ENCODE measurements at regions not wholly inside any gene's neighbourhood (a gene's known extent, or its start where the extent isn't known, plus 50 kb on each side); places are given as distances from the start of the nearest gene placed in this dataset.
A peak's percentile ranks its signal among the peaks of the same experiment; 100 is the strongest.

DNA sequence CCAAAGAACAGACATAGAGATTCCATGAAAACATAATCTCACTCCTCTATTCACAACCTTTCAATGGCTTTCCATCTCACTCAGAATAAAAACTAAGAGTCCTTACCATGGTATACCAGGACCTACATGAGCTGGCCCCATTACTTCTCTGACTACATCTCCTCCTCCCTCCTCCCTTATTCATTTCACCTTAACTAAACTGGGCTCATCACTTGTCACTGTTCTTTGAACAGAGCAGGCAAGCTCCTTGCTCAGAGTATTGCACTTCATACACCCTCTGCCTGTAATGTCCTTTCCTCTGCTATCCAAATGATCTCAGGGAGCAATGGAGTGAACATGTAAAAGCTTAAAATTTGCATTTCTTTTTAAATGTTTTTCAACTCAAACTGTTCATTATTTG is 142.0 kb downstream of the MRPL39 start:
- no peak overlapping the region for H3K27ac Mint-ChIP-seq (ENCODE audit: unreplicated experiment)
- TF ChIP-seq, protein P1, sequence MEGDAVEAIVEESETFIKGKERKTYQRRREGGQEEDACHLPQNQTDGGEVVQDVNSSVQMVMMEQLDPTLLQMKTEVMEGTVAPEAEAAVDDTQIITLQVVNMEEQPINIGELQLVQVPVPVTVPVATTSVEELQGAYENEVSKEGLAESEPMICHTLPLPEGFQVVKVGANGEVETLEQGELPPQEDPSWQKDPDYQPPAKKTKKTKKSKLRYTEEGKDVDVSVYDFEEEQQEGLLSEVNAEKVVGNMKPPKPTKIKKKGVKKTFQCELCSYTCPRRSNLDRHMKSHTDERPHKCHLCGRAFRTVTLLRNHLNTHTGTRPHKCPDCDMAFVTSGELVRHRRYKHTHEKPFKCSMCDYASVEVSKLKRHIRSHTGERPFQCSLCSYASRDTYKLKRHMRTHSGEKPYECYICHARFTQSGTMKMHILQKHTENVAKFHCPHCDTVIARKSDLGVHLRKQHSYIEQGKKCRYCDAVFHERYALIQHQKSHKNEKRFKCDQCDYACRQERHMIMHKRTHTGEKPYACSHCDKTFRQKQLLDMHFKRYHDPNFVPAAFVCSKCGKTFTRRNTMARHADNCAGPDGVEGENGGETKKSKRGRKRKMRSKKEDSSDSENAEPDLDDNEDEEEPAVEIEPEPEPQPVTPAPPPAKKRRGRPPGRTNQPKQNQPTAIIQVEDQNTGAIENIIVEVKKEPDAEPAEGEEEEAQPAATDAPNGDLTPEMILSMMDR (IDR thresholded peaks at IDR 0.05) = no peak
- no peak overlapping the region for H3K4me3 Mint-ChIP-seq (ENCODE audit: unreplicated experiment)
- no peaks in the 10 kb centered on the region for H3K9me3 Mint-ChIP-seq (ENCODE audit: low read depth)
- DNase-seq (ENCODE audit: low spot score) = no peak
- peaks cover 27% of the 10 kb centered on the region for H3K4me1 Mint-ChIP-seq (ENCODE audit: low read depth)
- no peaks in the 10 kb centered on the region for H3K27me3 Mint-ChIP-seq (ENCODE audit: low read depth)
- no peaks in the 10 kb centered on the region for H3K36me3 Mint-ChIP-seq (ENCODE audit: low read depth)

DNA sequence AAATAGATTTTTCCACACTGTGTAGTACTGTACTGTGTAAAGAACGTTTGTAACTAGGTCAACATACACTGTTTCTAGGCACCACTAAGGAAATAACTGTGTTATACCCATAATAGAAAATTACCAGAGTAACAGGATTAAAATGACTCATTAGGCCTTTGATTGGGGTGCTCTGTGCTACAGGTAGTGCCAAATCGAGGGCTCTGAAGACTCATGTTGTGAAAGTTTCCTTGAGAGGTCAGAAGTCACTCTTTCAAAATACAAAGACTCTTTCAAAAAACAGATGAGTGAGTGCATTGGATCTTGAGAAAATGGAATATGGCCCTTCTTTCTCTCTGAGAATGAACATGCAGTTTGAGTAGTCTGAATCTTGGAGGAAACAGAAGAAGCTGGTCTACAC is 143.0 kb downstream of the MRPL39 start:
- TF ChIP-seq, protein P1 (IDR thresholded peaks at IDR 0.05) = no peak
- Mint-ChIP-seq H3K4me1 (ENCODE audit: low read depth) (peaks cover 30% of the 10 kb centered on the region), H3K9me3 (ENCODE audit: low read depth) (no peaks in the 10 kb centered on the region), H3K27ac (ENCODE audit: unreplicated experiment) (no peak overlapping the region), H3K4me3 (ENCODE audit: unreplicated experiment) (no peak overlapping the region), H3K36me3 (ENCODE audit: low read depth) (no peaks in the 10 kb centered on the region), H3K27me3 (ENCODE audit: low read depth) (no peaks in the 10 kb centered on the region)
- DNase-seq (ENCODE audit: low spot score) = no peak

DNA sequence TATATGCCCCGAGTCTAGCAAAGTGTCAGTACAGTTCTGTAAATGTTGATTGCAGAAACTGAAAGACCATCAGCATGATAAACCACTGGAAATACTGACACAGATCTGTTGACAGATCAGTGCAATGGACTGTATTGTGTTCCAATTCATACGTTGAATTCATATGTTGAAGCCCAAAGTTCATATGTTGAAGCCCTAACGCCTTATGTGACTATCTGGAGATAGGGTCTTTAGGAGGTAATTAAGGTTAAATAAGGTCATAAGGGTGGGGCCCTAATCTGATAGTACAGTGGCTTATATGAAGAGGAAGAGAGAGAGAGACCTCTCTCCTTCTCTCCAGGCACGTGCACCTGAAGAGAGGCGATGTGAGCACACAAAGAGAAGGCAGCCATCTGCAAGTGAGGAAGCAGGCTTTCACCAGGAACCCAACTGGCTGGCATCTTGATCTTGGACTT is 144.7 kb downstream of the MRPL39 start:
- Mint-ChIP-seq H3K4me1 (ENCODE audit: low read depth) (peaks cover 36% of the 10 kb centered on the region), H3K4me3 (ENCODE audit: unreplicated experiment) (no peak overlapping the region), H3K27me3 (ENCODE audit: low read depth) (no peaks in the 10 kb centered on the region), H3K27ac (ENCODE audit: unreplicated experiment) (no peak overlapping the region), H3K9me3 (ENCODE audit: low read depth) (no peaks in the 10 kb centered on the region), H3K36me3 (ENCODE audit: low read depth) (no peaks in the 10 kb centered on the region)
- DNase-seq (ENCODE audit: low spot score) = no peak
- TF ChIP-seq, protein P1 (IDR thresholded peaks at IDR 0.05) = no peak

DNA sequence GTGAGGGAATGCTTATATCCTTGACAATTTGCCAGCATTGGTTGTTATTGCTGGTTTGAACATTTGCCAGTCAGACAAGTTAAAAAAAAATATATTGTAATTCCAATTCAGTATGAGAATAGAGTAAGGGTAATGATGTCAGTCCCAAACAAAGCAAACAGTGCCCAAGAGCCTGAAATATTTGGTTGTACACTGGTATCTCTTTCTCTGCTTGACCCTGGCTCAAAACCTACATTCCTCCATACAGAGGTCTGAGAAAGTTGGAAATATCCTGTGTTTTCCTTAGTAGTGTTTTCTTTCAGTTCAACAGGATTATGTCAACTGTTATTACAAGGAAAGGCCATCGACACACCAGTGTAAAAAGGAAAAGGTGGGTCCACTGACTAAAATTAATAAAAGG is 145.6 kb downstream of the MRPL39 start:
- no peak for DNase-seq (ENCODE audit: low spot score)
- Mint-ChIP-seq H3K27ac (ENCODE audit: unreplicated experiment) (peak overlapping the region; percentile 69), H3K9me3 (ENCODE audit: low read depth) (no peaks in the 10 kb centered on the region), H3K27me3 (ENCODE audit: low read depth) (no peaks in the 10 kb centered on the region), H3K4me3 (ENCODE audit: unreplicated experiment) (no peak overlapping the region), H3K36me3 (ENCODE audit: low read depth) (no peaks in the 10 kb centered on the region), H3K4me1 (ENCODE audit: low read depth) (peaks cover 44% of the 10 kb centered on the region)
- TF ChIP-seq, protein P1 (IDR thresholded peaks at IDR 0.05) = no peak

DNA sequence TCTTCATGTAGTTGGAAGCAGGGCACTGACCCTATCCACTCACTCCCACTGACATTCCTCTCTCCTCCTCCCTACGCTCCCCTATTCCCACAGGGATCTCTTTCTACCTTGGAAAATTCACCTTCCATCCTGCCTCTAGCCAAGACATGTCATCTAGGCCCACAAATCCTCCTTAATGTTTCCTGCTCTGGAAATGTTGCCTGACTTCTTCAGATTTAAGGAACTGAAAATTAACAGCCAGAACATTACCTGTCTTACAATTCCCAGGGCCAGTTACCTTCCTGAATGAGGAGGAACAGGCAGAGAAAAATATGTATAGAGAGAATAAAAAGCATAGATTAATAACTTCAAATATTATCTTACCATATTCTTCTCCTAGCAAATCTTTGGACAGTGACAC is 147.3 kb downstream of the MRPL39 start:
- TF ChIP-seq, protein P1 (IDR thresholded peaks at IDR 0.05) = no peak
- H3K27ac Mint-ChIP-seq (ENCODE audit: unreplicated experiment) = no peak overlapping the region
- H3K36me3 Mint-ChIP-seq (ENCODE audit: low read depth) = no peaks in the 10 kb centered on the region
- no peaks in the 10 kb centered on the region for H3K27me3 Mint-ChIP-seq (ENCODE audit: low read depth)
- H3K9me3 Mint-ChIP-seq (ENCODE audit: low read depth) = no peaks in the 10 kb centered on the region
- peaks cover 55% of the 10 kb centered on the region for H3K4me1 Mint-ChIP-seq (ENCODE audit: low read depth)
- no peak for DNase-seq (ENCODE audit: low spot score)
- no peak overlapping the region for H3K4me3 Mint-ChIP-seq (ENCODE audit: unreplicated experiment)

Measured in chondrocyte (in vitro differentiated cells).